OCI-LY3 (cell line): ENCODE measurements at regions not wholly inside any gene's neighbourhood (a gene's known extent, or its start where the extent isn't known, plus 50 kb on each side); places are given as distances from the start of the nearest gene placed in this dataset.

Experiments used
- CTCF ChIP-seq: fragments of 200-600, 300-600 bp; sonication (generic); IDR thresholded peaks from 2 replicates; pipeline ENCODE4 v1.5.1; 2014; ENCODE audit warnings: antibody characterized with exemption, low read length, low read depth
- EZH2phosphoT487 ChIP-seq: fragments of 200-600 bp; shearing (Covaris generic); IDR thresholded peaks from 2 replicates; pipeline ENCODE4 v1.6.1; 2018; ENCODE audit warnings: antibody characterized with exemption, mixed run types, low read depth

DNA sequence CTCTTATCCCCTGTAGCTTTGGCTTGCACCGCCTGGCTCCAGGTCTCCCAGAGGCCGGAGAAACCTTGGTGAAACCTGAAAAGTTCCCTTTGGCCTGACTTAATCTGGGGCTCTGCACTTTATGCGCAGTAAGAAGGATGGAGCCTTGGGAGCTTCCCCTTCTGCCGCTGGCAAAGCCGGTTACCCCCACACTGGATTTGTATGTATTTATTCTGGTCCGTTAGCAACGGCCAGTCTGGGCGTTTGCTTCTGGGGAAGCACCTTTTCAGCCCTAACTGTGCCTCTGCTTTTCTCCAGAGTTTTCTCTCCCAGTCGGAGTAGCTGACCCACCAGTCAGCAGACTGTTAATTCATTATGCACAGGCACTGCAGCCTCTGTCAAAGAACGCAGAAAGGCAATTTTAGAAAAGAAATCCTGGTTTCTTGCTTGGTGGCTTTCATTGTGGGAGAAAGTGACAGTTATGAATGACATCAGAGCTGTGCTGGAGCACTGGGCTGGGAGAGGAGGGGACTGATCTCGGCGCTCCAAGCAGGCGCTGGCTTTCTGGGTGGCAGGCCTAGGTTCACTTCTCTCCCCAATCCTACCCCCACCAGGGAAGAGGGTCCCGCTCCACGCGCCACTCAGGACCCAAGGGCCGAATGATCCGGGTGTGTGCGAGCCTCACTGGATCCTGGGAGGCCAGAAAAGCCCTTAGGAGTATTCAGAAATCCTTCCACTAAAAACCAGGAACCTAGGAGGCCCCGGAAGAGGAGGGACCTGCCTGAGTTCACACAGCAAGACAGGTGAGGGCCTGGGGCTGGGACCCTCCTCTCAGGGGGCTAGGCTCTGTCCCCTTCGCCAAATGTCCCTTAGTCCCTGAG lies 70.2 kb downstream of the RTL6 start:
- TF ChIP-seq CTCF (no peak), EZH2phosphoT487 (no peak)
